HG03565 (cell line): ENCODE measurements at regions not wholly inside any gene's neighbourhood (a gene's known extent, or its start where the extent isn't known, plus 50 kb on each side); places are given as distances from the start of the nearest gene placed in this dataset.

Source experiments
- ATAC-seq: cut with Tn5 transposase; IDR thresholded peaks from one replicate; pipeline ENCODE4 v1.9.1; 2021; ENCODE audit warnings: mild to moderate bottlenecking, moderate library complexity; ENCODE audit not compliant: unreplicated experiment

DNA sequence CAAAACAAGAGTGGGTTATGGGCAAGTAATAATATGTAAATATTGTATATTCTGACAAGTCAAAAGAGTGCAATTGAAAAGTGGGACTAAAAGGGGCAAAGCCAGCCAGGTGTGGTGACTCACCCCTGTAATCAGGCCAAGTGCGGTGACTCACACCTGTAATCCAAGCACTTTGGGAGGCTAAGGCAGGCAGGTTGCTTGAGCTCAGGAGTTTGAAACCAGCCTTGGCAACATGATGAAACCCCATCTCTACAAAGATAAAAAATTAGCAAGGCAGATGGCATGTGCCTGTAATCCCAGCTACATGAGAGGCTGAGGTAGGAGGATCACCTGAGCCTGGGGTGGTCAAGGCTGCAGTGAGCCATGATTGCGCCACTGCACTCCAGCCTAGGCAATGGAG lies 304.0 kb downstream of the HHIPL2 start:
- ATAC-seq, result no peak

DNA sequence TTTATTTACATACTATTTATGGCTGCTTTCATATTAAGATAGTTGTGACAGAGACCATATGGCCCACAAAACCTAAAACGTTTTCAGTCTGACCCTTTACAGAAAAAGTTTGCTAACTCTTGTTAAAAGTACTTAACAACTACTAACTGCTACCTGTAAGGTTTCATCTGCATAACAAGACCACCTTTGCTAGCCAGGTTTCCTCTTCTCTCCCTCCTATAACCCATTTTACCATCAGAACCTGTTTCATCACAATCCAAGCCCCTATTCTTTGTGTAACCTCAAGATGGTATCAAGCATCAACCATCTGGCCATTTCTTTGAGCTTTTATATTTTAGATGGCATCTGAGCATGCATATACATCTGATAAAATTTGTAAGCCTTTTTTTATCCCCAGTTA lies 305.4 kb downstream of the HHIPL2 start:
- no peak for ATAC-seq

DNA sequence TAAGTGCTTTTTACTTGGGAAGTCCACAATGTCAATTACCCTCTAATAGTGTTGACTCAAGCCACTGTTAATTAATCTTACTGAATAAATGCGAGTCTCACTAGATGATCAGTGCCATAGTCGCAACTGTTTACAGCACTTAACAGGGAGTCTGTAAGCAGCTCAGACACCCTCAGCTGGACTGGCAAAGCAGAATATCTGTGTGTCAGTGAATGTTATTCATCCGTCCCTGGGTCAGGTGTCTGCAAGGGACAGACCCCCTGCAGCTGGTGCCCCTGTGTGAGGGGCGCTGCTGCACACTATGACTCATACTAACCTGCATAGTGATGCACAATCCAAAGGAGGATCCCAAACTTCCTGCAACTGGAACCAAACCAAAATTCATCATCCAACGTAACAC lies 306.5 kb downstream of the HHIPL2 start:
- ATAC-seq, result no peak

DNA sequence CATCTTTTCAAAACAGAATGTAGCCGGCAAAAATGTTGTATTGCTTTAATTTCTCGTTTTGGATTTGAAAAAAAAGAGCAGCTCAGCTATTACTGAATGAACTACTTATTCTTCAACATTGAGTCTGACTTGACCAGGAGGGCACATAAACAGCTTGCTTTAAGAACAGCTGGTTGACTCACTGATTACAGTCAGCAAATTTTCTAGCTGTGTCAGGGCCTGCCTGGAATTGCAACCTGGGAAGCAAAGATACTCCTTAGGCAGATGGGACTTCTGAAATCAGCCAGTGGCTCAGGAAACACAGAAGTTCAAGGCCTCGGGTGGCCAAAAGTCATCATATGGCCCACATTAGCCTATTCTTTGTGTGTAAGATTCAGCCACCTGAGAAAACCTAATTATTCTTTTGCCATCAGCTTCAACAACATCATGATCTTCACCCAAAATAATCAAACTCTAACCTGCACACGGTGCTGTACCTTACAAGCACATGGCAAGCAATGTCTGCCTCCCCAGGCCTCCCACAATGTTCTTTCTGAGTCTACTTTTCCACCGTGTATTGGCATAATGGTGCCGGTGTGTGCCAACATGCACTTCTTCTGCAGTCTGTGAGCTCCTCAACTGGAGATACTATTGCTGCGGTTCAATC lies 307.2 kb downstream of the HHIPL2 start:
- no peak for ATAC-seq

DNA sequence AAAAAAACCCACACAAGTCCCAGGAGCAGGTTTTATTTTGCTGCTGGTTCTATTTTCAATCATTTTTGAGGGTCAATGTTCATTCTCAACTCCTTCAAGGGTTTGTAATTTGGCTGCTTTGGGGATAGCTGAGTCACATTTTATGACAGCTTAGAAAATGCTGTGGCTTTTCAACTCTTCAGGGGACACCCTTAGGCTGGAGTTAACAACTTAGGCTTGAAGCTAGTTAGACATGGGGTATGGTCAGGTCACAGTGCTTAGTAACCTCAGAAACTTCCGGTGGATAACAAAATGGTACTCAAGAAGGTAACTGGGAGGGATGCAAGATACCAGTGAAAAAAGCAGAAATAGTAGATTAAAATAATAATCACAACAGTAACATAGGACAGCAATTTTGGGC lies 308.8 kb downstream of the HHIPL2 start:
- no peak for ATAC-seq

DNA sequence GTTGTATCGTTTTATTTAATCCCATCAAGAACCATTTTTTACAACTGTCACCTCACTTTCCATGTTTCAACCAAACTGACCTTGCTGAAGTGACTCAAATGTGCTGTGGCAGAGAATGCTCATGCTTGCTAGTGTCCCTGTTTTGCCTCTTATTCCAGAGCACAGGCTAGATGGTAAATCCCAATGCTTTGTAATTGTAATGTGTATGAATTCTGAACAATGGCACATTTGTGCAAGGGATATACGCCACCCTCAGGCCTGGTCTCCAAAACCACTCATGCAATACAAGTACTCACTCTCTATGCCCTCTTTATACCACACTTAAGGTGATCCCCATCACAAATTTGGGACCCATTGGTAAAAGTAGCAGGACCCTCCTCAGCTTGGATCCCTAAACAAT lies 313.6 kb downstream of the HHIPL2 start:
- ATAC-seq, result no peak

DNA sequence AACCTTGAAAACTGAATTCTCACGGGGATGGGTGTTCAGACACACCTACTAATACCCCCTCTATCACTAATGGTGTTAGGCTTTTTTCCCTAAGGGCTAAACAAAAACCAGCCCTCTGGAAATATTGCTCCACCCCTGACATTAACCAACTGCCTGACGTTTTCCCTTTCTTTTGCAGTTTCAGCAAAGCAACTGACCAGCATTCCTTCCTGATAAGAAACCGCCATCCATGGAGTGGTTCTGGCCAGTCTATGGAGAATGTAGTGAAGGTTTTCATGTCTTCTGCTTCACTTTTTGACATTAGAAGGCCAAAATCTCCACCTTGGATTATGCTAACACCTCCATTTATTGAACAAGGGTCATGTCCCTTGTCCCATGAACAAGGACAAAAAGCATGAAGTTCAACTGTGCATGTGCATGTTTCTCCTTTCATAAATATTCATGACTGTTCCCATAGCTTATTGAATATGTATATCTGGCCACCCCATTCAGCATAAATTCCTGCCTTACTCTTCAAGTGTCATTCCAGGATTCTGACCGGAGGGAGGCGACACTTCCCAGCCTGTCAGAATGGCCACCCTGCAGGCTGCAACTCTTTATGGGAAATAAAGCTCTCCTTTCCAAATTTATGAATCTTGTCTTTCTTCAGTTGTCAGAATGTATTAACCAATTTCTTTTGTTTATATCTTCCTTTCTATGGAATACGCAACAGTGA lies 314.3 kb downstream of the HHIPL2 start:
- no peak for ATAC-seq

DNA sequence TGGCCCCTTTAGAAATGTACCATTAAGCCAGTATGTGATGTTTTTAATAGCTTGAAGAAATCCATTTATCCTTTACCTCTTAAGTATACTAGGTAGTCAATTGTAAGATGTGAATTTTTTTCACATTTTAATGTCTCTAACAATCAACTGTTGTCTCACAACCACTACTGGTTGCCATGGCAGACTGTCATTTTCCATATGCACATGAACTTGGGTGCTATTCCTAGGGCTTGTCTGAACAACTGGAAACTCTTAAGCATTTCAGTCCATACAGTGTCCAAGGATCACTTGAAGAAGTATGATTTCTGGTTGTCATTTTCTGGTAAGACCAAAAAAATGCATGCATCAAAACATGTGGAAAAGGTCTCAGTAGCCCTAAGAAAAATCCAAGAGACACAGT lies 315.1 kb downstream of the HHIPL2 start:
- ATAC-seq, result no peak

DNA sequence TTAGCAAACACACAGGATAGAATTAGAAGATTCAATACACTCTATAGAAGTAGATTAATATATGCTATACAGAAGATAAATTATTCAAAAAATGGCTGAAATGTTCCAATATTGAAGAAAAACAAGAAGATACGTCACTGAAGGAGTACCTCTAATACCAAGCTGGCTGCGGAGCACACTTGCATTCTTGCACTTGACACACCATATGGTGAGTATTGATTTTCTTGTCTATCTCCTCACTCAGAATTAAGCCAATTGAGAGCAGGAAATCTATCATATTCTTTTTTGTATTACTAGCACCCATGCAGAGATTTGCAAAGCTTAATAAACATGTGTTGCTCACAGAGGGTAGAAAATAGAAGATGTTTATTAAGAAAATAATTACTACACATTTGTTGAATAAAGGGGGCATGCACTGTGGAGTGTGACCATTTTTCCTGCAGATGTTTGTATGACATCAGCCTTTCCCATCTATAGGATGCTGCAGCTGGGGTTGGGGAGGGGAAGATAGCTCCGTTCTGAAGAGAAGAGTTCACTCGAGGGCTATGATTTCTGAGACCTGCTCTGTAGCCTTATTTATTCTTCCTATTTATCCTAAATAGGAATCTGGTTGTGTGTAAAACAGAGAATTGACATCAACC lies 318.1 kb downstream of the HHIPL2 start:
- ATAC-seq, result no peak

DNA sequence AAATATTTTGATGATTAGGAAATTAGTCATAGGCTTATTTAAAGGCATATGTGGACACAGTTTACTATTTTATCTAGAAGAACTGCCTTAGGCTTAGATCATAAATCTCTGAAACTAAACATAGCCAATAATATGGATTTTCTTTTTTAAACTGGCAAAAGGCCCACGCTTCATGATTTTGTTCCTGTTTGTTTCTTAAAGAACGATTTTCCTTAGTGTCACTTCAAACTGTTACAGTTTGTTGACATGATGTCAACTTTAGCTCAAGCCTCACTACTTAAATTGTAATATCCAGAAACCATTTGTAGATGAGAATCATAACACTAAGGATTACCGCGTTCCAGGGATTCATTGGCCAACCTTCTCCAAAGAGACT lies 322.6 kb downstream of the HHIPL2 start:
- no peak for ATAC-seq

DNA sequence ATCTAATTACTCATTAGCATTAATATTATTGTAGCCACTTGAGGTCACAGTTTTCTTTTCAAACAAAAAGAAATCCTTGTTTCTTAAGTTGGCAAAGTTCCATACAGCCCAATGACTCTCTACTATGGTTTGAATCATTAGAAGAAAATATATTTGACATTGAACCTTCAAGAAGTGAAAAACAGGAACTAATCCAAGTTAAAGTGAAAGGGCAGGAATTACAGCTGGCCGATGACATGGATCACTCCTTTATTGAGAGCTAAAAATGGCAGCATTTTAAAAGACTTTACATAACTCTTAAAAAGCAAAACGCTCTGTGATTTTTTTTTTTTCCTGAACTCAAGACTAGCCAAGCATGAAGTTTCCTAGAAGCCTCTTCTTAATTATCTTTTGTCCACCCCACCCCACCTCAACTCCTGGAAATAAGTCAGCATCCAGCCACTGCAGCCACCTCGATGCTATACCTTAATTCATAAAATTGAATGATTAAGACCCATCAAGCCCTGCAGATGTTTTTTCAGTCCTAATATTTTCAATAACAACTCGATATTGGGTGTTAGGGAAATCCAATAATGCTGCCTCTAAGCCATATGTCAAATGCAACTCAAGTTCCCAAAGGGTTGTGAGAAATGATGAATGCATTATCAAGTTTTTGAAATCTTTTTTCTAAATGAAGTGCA lies 323.1 kb downstream of the HHIPL2 start:
- no peak for ATAC-seq

DNA sequence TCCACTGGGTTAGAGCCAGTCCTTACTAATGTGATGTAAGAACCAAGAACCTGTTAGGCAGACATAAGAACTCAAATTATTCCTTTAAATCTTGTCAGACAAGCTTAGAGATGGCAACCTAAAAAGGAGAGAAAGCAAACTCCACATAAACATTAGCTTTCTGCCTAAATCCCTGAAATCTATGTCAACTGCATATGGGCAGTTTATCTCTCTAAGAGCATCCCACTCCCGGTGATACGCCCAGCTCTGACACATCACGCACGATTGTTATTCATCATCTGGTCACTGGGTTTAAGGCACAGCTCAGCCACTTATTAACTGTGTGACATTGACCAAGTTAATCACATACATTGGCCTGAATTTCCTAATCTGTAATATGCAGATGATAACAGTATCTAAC lies 323.7 kb downstream of the HHIPL2 start:
- no peak for ATAC-seq

DNA sequence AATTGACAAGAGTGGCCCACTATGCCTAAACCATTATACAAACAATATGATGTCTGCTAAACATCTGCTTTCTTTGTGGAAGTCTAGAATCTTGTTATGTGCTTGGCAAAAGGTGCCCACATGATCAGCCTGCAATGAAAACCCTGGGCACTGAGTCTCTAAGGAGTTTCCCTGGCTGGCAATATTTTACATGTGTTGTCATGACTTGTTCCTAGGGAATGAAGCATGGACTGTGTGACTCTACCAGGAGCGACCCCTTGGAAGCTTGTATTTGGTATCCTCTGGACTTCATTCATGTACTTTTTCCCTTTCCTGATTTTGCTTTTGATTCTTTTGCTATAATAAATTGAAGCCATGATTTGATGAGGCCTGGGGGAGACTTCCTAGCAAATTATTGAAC lies 324.9 kb downstream of the HHIPL2 start:
- ATAC-seq, result no peak

DNA sequence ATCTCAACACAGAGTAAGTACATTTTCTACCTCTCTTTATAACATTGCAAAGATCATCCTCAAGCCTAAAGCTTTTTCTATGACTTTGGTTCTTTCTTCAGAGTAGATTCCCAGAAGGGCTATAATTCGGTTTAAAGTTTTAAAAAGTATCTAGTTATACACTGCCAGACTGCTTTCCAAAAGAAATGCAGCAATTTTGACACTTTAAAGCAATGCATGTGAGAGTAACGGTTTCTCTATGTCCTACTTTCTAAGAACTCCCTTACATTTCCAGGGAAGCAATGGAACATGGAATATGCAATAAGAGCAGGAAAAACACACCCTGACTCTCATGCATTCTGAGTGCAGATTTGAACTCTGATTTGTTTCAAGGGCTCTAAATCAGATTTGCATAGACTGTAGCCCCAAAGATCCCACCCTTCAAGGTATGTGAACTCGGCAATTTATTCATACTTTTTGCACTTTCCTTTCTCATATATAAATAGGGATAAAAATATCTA lies 331.6 kb downstream of the HHIPL2 start:
- no peak for ATAC-seq

DNA sequence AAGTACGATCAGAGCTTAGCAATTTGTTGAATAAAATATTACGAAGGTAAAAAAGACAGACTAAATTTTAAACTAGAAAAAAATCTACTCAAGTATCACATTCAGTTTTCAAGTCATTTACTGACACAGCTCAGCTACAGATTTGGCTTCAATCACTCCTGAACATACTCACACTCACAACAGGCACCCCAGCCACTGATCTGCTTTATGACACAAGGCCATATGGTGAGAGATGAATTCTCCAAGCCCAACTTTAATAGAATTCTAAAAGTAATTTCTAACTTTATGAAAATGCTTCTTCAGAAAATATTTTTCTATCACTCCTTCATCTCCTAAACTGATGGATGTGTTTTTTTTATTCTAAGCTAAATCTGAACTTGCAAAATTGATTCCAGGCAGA lies 337.1 kb downstream of the HHIPL2 start:
- no peak for ATAC-seq

DNA sequence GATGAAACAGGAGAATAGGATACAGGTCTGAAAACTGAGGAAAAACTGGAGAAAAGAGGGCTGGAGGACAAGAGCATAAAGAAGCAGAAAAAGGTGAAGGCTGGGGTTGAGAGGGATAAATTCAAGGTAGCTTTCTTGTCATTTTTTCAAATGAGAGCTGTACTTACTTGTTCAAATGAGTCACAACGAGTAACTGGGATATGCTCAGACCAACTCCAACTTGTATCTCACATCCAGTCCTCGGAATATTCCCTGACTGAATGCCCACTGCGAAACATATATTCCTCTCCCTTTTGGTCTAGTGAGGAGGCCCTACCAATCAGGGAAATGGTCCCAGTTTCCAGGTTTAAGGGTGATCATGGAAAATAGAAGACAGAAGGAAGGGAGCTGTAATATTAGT lies 343.4 kb downstream of the HHIPL2 start:
- no peak for ATAC-seq

DNA sequence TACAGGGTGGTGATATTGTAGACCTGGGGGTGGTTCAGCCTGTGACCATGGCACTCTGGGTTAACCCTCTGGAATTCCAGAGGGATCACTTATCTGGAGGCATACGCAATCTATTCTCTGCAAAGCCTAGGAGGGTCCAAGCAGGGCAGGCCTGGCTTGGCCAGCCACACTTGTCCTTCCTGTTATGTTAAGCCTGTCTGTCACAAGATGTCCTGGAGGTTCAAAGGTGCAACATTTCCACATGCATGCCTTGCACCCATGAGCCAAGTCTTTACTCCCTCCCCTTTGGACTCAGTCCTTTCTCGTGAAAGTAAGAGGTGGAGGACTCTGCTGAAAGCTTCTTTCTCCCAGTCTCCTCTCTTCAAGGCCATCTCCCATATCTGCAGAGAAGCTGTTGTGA lies 345.1 kb downstream of the HHIPL2 start:
- no peak for ATAC-seq

DNA sequence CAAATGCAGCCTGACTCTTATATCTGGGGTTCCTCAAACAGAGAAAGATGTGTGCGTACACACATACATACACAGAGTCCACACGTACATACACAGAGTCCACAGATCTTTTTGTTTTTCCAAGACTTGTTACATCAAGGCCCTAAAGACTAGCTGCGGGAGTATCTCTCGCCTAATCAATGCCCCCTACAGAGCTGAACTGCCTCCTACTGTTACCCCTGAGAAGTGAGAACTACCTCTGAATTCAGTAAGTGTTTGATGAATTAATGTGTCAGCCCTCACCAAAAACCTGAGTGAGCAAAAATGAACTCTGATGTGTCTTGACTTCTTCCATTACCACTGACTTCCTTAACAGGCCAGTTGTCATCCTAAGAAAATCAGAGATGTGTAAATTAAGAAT lies 351.2 kb downstream of the HHIPL2 start:
- no peak for ATAC-seq

DNA sequence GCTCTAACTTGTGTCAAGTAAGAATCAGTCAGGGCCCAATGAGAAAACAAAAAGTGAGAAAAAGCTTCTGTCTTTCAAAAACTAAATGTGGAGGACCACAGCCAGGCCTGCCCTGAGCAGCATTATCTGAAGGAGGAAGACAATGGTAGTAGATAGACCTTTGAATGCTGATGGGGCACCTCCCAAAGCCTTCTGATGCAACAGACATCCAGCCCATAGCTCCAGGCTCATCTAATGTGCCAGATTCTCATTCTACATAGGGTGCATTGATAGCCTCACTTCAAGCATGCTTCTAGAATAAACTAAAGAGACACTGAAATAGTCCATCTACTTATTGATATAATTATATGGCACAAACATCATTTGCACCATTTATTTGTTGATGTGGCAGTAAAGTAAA lies 351.6 kb downstream of the HHIPL2 start:
- ATAC-seq, result no peak

DNA sequence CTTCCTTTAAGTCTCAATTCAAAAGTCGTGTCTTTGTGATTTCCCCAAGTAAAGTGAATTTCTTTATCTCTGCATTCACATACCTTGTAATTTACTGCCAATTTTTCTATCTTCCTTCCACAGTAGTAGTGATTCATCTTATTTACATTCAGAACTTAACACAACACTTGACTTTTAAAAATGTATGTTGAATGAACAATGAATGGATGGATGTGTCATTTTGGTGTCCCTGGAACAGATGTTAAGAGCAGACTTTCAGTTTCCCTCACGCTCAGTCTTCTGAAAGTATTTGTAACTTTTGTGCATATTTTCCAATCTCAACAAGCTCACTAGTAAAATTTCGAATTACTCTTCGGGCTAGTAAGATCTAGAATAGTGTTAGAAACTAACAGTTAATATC lies 352.0 kb downstream of the HHIPL2 start:
- ATAC-seq, result no peak

DNA sequence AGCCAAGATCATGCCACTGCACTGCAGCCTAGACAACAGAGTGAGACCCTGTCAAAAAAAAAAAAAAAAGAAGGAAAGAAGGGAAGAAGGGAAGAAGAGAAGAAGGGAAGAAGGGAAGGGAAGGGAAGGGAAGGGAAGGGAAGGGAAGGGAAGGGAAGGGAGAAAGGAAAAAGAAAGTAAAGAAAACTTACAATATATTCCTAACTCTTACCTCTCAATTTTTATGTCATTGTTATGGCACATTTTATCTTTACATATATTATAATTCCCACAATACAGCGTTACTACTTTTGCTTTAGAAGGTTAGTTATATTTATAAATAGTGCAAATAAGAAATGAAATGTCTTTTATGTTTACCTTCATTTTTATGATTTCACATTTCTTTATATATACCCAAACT lies 358.7 kb downstream of the HHIPL2 start:
- no peak for ATAC-seq
